CD8-positive, alpha-beta memory T cell (primary cell): ENCODE measurements at regions not wholly inside any gene's neighbourhood (a gene's known extent, or its start where the extent isn't known, plus 50 kb on each side); places are given as distances from the start of the nearest gene placed in this dataset.

Experiments
- CTCF ChIA-PET: fragments of 350-600 bp; sonication (Branson Sonifier 250); formaldehyde crosslinking; loops from one replicate; lab custom pipeline; 2021; ENCODE audit warnings: antibody characterized with exemption; lab: Charles Lee
- POLR2A ChIA-PET: fragments of 350-600 bp; sonication (Branson Sonifier 250); formaldehyde crosslinking; loops from one replicate; lab custom pipeline; 2021; ENCODE audit warnings: antibody characterized with exemption; lab: Charles Lee
- DNase-seq, 5 donors: peaks; one replicate each; pipeline versions ENCODE4 v3.0.0 to v3.0.0-alpha.2; 2020 to 2022; ENCODE audit warnings: mixed read lengths in 1 of 5
- H3K27ac ChIP-seq: one replicate; pipeline ENCODE4 v1.7.0; 2013; ENCODE audit warnings: low read depth, mild to moderate bottlenecking, low read length, moderate library complexity
- H3K27me3 ChIP-seq: 2 replicates; pipeline ENCODE4 v1.7.0; 2013; ENCODE audit warnings: low read length, mild to moderate bottlenecking; ENCODE audit not compliant: insufficient read depth, poor library complexity, severe bottlenecking
- H3K36me3 ChIP-seq: 2 replicates; pipeline ENCODE4 v1.7.0; 2013; ENCODE audit warnings: mild to moderate bottlenecking, low read length, moderate library complexity; ENCODE audit not compliant: insufficient read depth
- H3K4me1 ChIP-seq: 2 replicates; pipeline ENCODE4 v1.7.0; 2013; ENCODE audit warnings: mild to moderate bottlenecking, low read length, moderate library complexity; ENCODE audit not compliant: insufficient read depth
- H3K4me3 ChIP-seq: 2 replicates; pipeline ENCODE4 v1.7.0; 2013; ENCODE audit warnings: mild to moderate bottlenecking, low read length
- H3K9me3 ChIP-seq: 2 replicates; pipeline ENCODE4 v1.7.0; 2013; ENCODE audit warnings: mild to moderate bottlenecking, low read length
- H3K27ac Mint-ChIP-seq, 8 donors: one replicate each; pipeline ENCODE4 v1.8.0; 2020 to 2021; ENCODE audit warnings: mixed read lengths in 8 of 8, mild to moderate bottlenecking in 6 of 8, inconsistent platforms in 3 of 8, moderate library complexity in 3 of 8
- H3K27me3 Mint-ChIP-seq, 2 donors: one replicate each; pipeline ENCODE4 v1.8.0; 2020 to 2021; ENCODE audit warnings: mixed read lengths in 2 of 2, mild to moderate bottlenecking in 1 of 2, moderate library complexity in 1 of 2
- H3K36me3 Mint-ChIP-seq, 3 donors: one replicate each; pipeline ENCODE4 v1.8.0; 2020 to 2021; ENCODE audit warnings: mixed read lengths in 3 of 3, inconsistent platforms in 1 of 3, mild to moderate bottlenecking in 1 of 3
- H3K4me1 Mint-ChIP-seq, 3 donors: one replicate each; pipeline ENCODE4 v1.8.0; 2020 to 2021; ENCODE audit warnings: mixed read lengths in 3 of 3, inconsistent platforms in 1 of 3, mild to moderate bottlenecking in 1 of 3
- H3K4me3 Mint-ChIP-seq, 7 donors: one replicate each; pipeline ENCODE4 v1.8.0; 2020 to 2021; ENCODE audit warnings: mixed read lengths in 7 of 7, mild to moderate bottlenecking in 6 of 7, moderate library complexity in 4 of 7, inconsistent platforms in 2 of 7
- H3K9me3 Mint-ChIP-seq, 5 donors: one replicate each; pipeline ENCODE4 v1.8.0; 2020 to 2022; ENCODE audit warnings: mixed read lengths in 5 of 5, mild to moderate bottlenecking in 3 of 5, moderate library complexity in 2 of 5, inconsistent platforms in 1 of 5

- Histone ChIP-seq H3K4me1 (no peaks in the 10 kb centered on the region), H3K9me3 (no peaks in the 10 kb centered on the region), H3K27ac (no peak overlapping the region), H3K27me3 (no peaks in the 10 kb centered on the region), H3K4me3 (no peak overlapping the region), H3K36me3 (no peaks in the 10 kb centered on the region)
- Mint-ChIP-seq H3K9me3 (peaks cover 0 to 15% (median 5%) of the 10 kb centered on the region in 5 donors), H3K27ac (no peak overlapping the region), H3K4me3 (no peak overlapping the region), H3K27me3 (peaks cover 0 to 3% of the 10 kb centered on the region in 2 donors), H3K36me3 (no peaks in the 10 kb centered on the region), H3K4me1 (no peaks in the 10 kb centered on the region)
- CTCF ChIA-PET, result no interaction called here
- POLR2A ChIA-PET, result no interaction called here
- DNase-seq, result no peak
These were observed 195.7 kb downstream of the ZNF608 start for GRCh38 chr5:124550731-124551130.

GRCh38 chr5:124549891-124550436, 196.5 kb downstream of the ZNF608 start:
- H3K27ac Mint-ChIP-seq, result no peak overlapping the region
- DNase-seq, result no peak
- H3K4me3 ChIP-seq, result no peak overlapping the region
- no peaks in the 10 kb centered on the region for H3K4me1 ChIP-seq
- no peaks in the 10 kb centered on the region for H3K36me3 ChIP-seq
- H3K36me3 Mint-ChIP-seq, result no peaks in the 10 kb centered on the region
- ChIA-PET CTCF (no interaction called here), POLR2A (no interaction called here)
- no peaks in the 10 kb centered on the region for H3K9me3 ChIP-seq
- H3K27ac ChIP-seq, result no peak overlapping the region
- H3K4me1 Mint-ChIP-seq, result no peaks in the 10 kb centered on the region
- H3K9me3 Mint-ChIP-seq, result peaks cover 0 to 15% (median 3%) of the 10 kb centered on the region in 5 donors
- no peak overlapping the region for H3K4me3 Mint-ChIP-seq
- no peaks in the 10 kb centered on the region for H3K27me3 ChIP-seq
- H3K27me3 Mint-ChIP-seq, result peaks cover 0 to 3% of the 10 kb centered on the region in 2 donors

- Histone ChIP-seq H3K9me3 (no peaks in the 10 kb centered on the region), H3K27me3 (no peaks in the 10 kb centered on the region), H3K36me3 (no peaks in the 10 kb centered on the region), H3K4me1 (no peaks in the 10 kb centered on the region), H3K27ac (no peak overlapping the region), H3K4me3 (no peak overlapping the region)
- ChIA-PET CTCF (no interaction called here), POLR2A (no interaction called here)
- Mint-ChIP-seq H3K9me3 (peaks cover 0 to 10% (median 4%) of the 10 kb centered on the region in 5 donors), H3K27me3 (no peaks in the 10 kb centered on the region), H3K4me3 (no peak overlapping the region), H3K36me3 (no peaks in the 10 kb centered on the region), H3K27ac (no peak overlapping the region), H3K4me1 (no peaks in the 10 kb centered on the region)
- no peak for DNase-seq
These were observed 199.8 kb downstream of the ZNF608 start for GRCh38 chr5:124546643-124547042.

- Mint-ChIP-seq H3K4me1 (no peaks in the 10 kb centered on the region), H3K27ac (no peak overlapping the region), H3K27me3 (no peaks in the 10 kb centered on the region), H3K36me3 (no peaks in the 10 kb centered on the region), H3K9me3 (peaks cover 0 to 10% (median 8%) of the 10 kb centered on the region in 5 donors), H3K4me3 (no peak overlapping the region)
- POLR2A ChIA-PET, result no interaction called here
- Histone ChIP-seq H3K36me3 (no peaks in the 10 kb centered on the region), H3K4me3 (no peak overlapping the region), H3K4me1 (no peaks in the 10 kb centered on the region), H3K27me3 (no peaks in the 10 kb centered on the region), H3K9me3 (no peaks in the 10 kb centered on the region), H3K27ac (no peak overlapping the region)
- DNase-seq, result no peak
- CTCF ChIA-PET, result no interaction called here
These were observed 201.9 kb downstream of the ZNF608 start for GRCh38 chr5:124544366-124545055.

- Mint-ChIP-seq H3K27me3 (peaks cover 0 to 1% of the 10 kb centered on the region in 2 donors), H3K9me3 (peaks cover 4 to 11% (median 6%) of the 10 kb centered on the region in 5 donors), H3K27ac (no peak overlapping the region), H3K4me1 (no peaks in the 10 kb centered on the region), H3K36me3 (no peaks in the 10 kb centered on the region), H3K4me3 (no peak overlapping the region)
- no peak for DNase-seq
- CTCF ChIA-PET, result no interaction called here
- no peaks in the 10 kb centered on the region for H3K36me3 ChIP-seq
- no peak overlapping the region for H3K27ac ChIP-seq
- POLR2A ChIA-PET, result no interaction called here
- H3K9me3 ChIP-seq, result no peaks in the 10 kb centered on the region
- H3K4me1 ChIP-seq, result no peaks in the 10 kb centered on the region
- H3K4me3 ChIP-seq, result no peak overlapping the region
- H3K27me3 ChIP-seq, result no peaks in the 10 kb centered on the region
These were observed 207.5 kb downstream of the ZNF608 start for GRCh38 chr5:124538931-124539330.

- no peak overlapping the region for H3K4me3 Mint-ChIP-seq
These were observed 208.2 kb downstream of the ZNF608 start for GRCh38 chr5:124538191-124538590.

GRCh38 chr5:124537522-124537921, 208.9 kb downstream of the ZNF608 start:
- ChIA-PET POLR2A (no interaction called here), CTCF (no interaction called here)
- H3K27me3 ChIP-seq, result no peaks in the 10 kb centered on the region
- no peaks in the 10 kb centered on the region for H3K9me3 ChIP-seq
- no peaks in the 10 kb centered on the region for H3K4me1 Mint-ChIP-seq
- H3K4me3 ChIP-seq, result no peak overlapping the region
- no peaks in the 10 kb centered on the region for H3K36me3 ChIP-seq
- no peak overlapping the region for H3K27ac ChIP-seq
- H3K27me3 Mint-ChIP-seq, result peaks cover 0 to 1% of the 10 kb centered on the region in 2 donors
- DNase-seq, result no peak
- no peak overlapping the region for H3K27ac Mint-ChIP-seq
- peaks cover 2 to 11% (median 6%) of the 10 kb centered on the region in 5 donors for H3K9me3 Mint-ChIP-seq
- no peak overlapping the region for H3K4me3 Mint-ChIP-seq
- no peaks in the 10 kb centered on the region for H3K36me3 Mint-ChIP-seq
- no peaks in the 10 kb centered on the region for H3K4me1 ChIP-seq

More at GRCh38 chr5:124538191-124538590, 208.2 kb downstream of the ZNF608 start:
- Histone ChIP-seq H3K27me3 (no peaks in the 10 kb centered on the region), H3K27ac (no peak overlapping the region), H3K4me1 (no peaks in the 10 kb centered on the region), H3K4me3 (no peak overlapping the region), H3K36me3 (no peaks in the 10 kb centered on the region), H3K9me3 (no peaks in the 10 kb centered on the region)
- POLR2A ChIA-PET, result no interaction called here
- H3K4me1 Mint-ChIP-seq, result no peaks in the 10 kb centered on the region
- H3K27ac Mint-ChIP-seq, result no peak overlapping the region
- H3K9me3 Mint-ChIP-seq, result peaks cover 4 to 11% (median 6%) of the 10 kb centered on the region in 5 donors
- no peak for DNase-seq
- H3K27me3 Mint-ChIP-seq, result peaks cover 0 to 1% of the 10 kb centered on the region in 2 donors
- no peaks in the 10 kb centered on the region for H3K36me3 Mint-ChIP-seq
- CTCF ChIA-PET, result no interaction called here

- H3K27me3 ChIP-seq, result no peaks in the 10 kb centered on the region
These were observed 209.3 kb downstream of the ZNF608 start for GRCh38 chr5:124537107-124537506.

More at GRCh38 chr5:124537107-124537506, 209.3 kb downstream of the ZNF608 start:
- Mint-ChIP-seq H3K4me1 (no peaks in the 10 kb centered on the region), H3K9me3 (peaks cover 2 to 11% (median 6%) of the 10 kb centered on the region in 5 donors), H3K27ac (no peak overlapping the region), H3K4me3 (no peak overlapping the region), H3K36me3 (no peaks in the 10 kb centered on the region), H3K27me3 (peaks cover 0 to 3% of the 10 kb centered on the region in 2 donors)
- Histone ChIP-seq H3K27ac (no peak overlapping the region), H3K36me3 (no peaks in the 10 kb centered on the region), H3K4me1 (no peaks in the 10 kb centered on the region), H3K4me3 (no peak overlapping the region), H3K9me3 (no peaks in the 10 kb centered on the region)
- ChIA-PET POLR2A (no interaction called here), CTCF (no interaction called here)
- DNase-seq, result no peak
